Prostate gland (tissue), 2 donors: ENCODE measurements at regions not wholly inside any gene's neighbourhood (a gene's known extent, or its start where the extent isn't known, plus 50 kb on each side); places are given as distances from the start of the nearest gene placed in this dataset.

ENCODE experiments used
- DNase-seq: peaks from one replicate; pipeline ENCODE4 v3.0.0-alpha.2; 2019; ENCODE audit warnings: low spot score
- H3K27ac ChIP-seq, 2 donors: fragments of 200-600 bp; sonication (generic); 2 replicates each; pipeline ENCODE4 v1.5.1; 2017 to 2019
- H3K27me3 ChIP-seq: fragments of 200-600 bp; sonication (generic); replicated peaks from 2 replicates; pipeline ENCODE4 v1.5.1; 2019; ENCODE audit not compliant: insufficient read depth
- H3K36me3 ChIP-seq, 2 donors: fragments of 200-600 bp; sonication (generic); 1 replicate in 1 of 2; 2 replicates in 1 of 2; pipeline versions ENCODE4 v1.5.1 to v1.8.1; 2017 to 2019
- H3K4me1 ChIP-seq: fragments of 200-600 bp; sonication (generic); replicated peaks from 2 replicates; pipeline ENCODE4 v1.5.1; 2019
- H3K4me3 ChIP-seq, 2 donors: fragments of 200-600 bp; sonication (generic); 2 replicates each; pipeline ENCODE4 v1.5.1; 2017 to 2019
- H3K9me3 ChIP-seq: fragments of 200-600 bp; sonication (generic); 2 replicates; pipeline ENCODE4 v1.5.1; 2017
- POLR2A ChIP-seq: fragments of 450-650 bp; IDR thresholded peaks from one replicate; pipeline ENCODE4 v1.6.1; 2016; ENCODE audit warnings: antibody characterized with exemption, mild to moderate bottlenecking
- POLR2AphosphoS5 ChIP-seq: sonication (generic); formaldehyde crosslinking; IDR thresholded peaks from one replicate; pipeline ENCODE4 v1.6.1; 2017; ENCODE audit warnings: antibody characterized with exemption
- WGBS: methylation state at CpG from one replicate; pipeline ENCODE4 v1.1.5; 2018; 5-methylcytosine and 5-hydroxymethylcytosine counted together
- intact Hi-C: fragments of 100-400 bp; cut with DNase I; formaldehyde crosslinking; loops from one replicate; pipeline ENCODE4 v1.14.2; 2022
- TF ChIP-seq, protein P1 (sequence below), 4 experiments: fragments of 200-600 bp in 2 of 4; fragments of 450-650 bp in 2 of 4; sonication (generic) in 2 of 4; IDR thresholded peaks; 1 replicate in 3 of 4; 2 replicates in 1 of 4; pipeline ENCODE4 v1.5.1; 2016 to 2019; ENCODE audit warnings: antibody characterized with exemption in 4 of 4, mild to moderate bottlenecking in 2 of 4, moderate library complexity in 2 of 4

DNA sequence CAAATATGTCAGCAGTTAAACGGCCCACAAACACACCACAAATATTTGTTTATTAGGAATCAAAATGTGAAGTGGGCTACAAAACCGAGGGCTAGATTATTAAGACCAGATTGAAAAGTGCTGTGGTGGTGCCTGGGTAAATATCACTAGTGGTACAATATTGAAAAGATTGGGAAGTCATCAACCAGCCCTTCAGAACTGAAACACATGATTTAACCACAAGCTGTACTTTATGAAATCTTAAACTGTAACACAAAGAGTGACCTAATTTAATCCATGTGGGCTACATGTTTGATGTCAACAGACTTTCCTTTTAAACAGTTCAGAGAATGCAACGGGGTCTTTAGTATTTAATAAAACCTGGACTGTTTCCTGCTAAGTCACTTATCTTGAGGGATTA lies 182.3 kb downstream of the SPATA31D1 start:
- no peaks in the 10 kb centered on the region for H3K9me3 ChIP-seq
- H3K27me3 ChIP-seq: no peaks in the 10 kb centered on the region
- no peak overlapping the region for H3K4me3 ChIP-seq
- H3K27ac ChIP-seq: no peak overlapping the region
- WGBS: 45% methylated on average over 3 of the region's 3 CpGs
- no peak for TF ChIP-seq POLR2AphosphoS5
- TF ChIP-seq POLR2A: no peak
- DNase-seq: no peak
- H3K36me3 ChIP-seq: no peaks in the 10 kb centered on the region
- intact Hi-C loops: no loop called here
- H3K4me1 ChIP-seq: no peaks in the 10 kb centered on the region

DNA sequence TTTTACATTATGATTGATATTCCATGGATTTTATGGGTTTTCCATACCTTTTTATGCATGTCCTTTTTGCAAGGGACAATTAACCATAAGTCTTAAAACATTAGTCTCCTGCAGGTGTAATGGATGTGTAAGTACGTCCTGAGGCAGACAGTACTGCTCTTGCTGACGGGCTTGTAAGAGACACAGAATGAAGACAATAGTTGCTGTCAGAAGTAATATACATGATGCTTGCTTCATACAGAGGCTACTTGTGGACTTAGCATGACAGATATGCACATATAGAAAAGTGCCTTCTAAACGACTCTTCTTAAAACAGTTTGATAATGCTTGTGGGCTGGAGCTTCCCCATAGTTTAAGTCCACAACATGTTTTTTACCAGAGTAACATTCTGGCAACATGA lies 182.7 kb downstream of the SPATA31D1 start:
- no peaks in the 10 kb centered on the region for H3K36me3 ChIP-seq
- intact Hi-C loops: no loop called here
- no peak for TF ChIP-seq POLR2A
- no peak for TF ChIP-seq POLR2AphosphoS5
- TF ChIP-seq, protein P1, sequence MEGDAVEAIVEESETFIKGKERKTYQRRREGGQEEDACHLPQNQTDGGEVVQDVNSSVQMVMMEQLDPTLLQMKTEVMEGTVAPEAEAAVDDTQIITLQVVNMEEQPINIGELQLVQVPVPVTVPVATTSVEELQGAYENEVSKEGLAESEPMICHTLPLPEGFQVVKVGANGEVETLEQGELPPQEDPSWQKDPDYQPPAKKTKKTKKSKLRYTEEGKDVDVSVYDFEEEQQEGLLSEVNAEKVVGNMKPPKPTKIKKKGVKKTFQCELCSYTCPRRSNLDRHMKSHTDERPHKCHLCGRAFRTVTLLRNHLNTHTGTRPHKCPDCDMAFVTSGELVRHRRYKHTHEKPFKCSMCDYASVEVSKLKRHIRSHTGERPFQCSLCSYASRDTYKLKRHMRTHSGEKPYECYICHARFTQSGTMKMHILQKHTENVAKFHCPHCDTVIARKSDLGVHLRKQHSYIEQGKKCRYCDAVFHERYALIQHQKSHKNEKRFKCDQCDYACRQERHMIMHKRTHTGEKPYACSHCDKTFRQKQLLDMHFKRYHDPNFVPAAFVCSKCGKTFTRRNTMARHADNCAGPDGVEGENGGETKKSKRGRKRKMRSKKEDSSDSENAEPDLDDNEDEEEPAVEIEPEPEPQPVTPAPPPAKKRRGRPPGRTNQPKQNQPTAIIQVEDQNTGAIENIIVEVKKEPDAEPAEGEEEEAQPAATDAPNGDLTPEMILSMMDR (IDR thresholded peaks at IDR 0.05): no peak
- no peaks in the 10 kb centered on the region for H3K27me3 ChIP-seq
- no peak overlapping the region for H3K27ac ChIP-seq
- DNase-seq: no peak
- H3K4me1 ChIP-seq: no peaks in the 10 kb centered on the region
- no peaks in the 10 kb centered on the region for H3K9me3 ChIP-seq
- no peak overlapping the region for H3K4me3 ChIP-seq
- WGBS: 88% methylated on average over 3 of the region's 3 CpGs

DNA sequence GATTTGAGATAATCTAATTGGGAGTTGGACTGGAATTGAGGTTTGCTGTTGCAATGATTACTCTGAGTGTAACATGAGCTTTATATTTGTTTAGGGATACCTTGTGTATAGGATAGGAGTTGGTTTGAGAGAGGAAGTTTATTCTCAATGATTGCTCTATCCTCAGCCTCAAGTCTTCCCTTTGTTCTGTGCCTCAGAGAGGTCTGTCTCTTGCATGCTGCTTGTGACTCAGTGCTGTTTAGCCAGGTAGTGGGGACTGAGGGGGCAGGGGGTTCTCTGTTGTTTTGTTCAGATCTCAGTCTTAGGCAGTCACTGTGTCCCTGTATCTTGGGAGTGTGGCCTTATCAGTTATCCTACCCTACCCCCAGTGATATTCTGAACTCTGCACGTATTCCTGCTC lies 192.1 kb downstream of the SPATA31D1 start:
- H3K36me3 ChIP-seq: no peaks in the 10 kb centered on the region
- no peaks in the 10 kb centered on the region for H3K9me3 ChIP-seq
- H3K4me3 ChIP-seq: no peak overlapping the region
- no peak overlapping the region for H3K27ac ChIP-seq
- no peaks in the 10 kb centered on the region for H3K4me1 ChIP-seq
- H3K27me3 ChIP-seq: no peaks in the 10 kb centered on the region
- no peak for DNase-seq
- intact Hi-C loops: no loop called here
- 92% methylated on average over 1 of the region's 1 CpG for WGBS
- TF ChIP-seq POLR2AphosphoS5: no peak

DNA sequence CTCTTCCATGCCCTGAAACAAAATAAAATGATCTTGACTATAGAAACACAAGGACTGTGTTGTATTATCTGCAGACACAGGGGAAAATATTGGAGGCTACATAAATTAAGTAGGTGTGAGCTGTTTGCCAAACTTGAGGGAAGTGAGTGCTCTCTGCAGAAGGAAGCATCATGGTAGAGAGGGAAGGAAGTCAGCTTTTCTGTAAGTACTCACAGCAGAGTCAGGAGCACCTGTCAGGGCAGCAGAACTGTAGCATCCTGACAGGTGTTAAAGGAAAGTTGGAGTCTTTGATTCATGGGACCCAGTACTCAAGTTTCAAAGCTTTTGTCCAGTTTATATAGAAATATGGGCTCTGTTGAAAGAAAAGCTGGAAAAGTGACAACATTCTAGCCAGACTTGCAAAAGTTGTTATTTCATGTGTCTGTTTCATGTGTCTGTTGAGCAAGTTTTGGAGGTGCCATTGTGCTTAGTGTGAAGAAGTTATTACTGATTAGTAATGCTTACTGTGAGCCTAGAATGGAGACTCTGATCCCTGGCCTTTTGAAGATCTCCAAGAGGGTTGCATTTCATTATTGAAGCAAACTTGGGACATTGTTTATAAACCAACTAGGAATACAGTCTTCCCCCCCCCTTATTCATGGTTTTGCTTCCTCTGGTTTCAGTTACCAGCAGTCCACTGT lies 194.7 kb downstream of the SPATA31D1 start:
- H3K27me3 ChIP-seq: no peaks in the 10 kb centered on the region
- H3K4me1 ChIP-seq: no peaks in the 10 kb centered on the region
- no peak overlapping the region for H3K4me3 ChIP-seq
- H3K36me3 ChIP-seq: no peaks in the 10 kb centered on the region
- DNase-seq: no peak
- no peak overlapping the region for H3K27ac ChIP-seq
- intact Hi-C loops: no loop called here
- no peaks in the 10 kb centered on the region for H3K9me3 ChIP-seq
- TF ChIP-seq POLR2A (no peak), POLR2AphosphoS5 (no peak)
- TF ChIP-seq, protein P1 (IDR thresholded peaks at IDR 0.05): no peak

DNA sequence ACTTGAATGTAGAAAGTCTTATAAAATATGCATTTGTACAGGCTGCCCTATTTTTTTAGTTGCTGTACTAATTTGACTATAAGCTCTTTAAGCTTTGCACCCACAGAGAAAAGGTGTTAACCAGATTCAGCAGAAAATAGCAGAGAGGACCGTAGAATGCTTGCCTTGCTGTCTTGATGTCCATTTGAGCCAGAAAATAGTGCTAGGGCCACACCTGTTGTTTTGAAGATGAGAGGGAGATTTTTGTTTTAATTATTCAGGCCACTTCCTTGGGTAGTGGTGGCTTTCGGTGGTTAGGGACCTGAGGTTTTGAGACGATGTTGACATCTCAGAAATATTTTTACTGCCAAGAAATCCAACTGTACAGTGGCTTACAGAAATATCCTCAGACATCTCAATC lies 196.0 kb downstream of the SPATA31D1 start:
- Histone ChIP-seq H3K9me3 (no peaks in the 10 kb centered on the region), H3K4me1 (no peaks in the 10 kb centered on the region), H3K36me3 (no peaks in the 10 kb centered on the region), H3K27me3 (no peaks in the 10 kb centered on the region), H3K4me3 (no peak overlapping the region), H3K27ac (no peak overlapping the region)
- intact Hi-C loops: no loop called here
- no peak for DNase-seq
- TF ChIP-seq POLR2A (no peak), POLR2AphosphoS5 (no peak)
- TF ChIP-seq, protein P1 (IDR thresholded peaks at IDR 0.05): no peak
- 85% methylated on average over 3 of the region's 3 CpGs for WGBS

DNA sequence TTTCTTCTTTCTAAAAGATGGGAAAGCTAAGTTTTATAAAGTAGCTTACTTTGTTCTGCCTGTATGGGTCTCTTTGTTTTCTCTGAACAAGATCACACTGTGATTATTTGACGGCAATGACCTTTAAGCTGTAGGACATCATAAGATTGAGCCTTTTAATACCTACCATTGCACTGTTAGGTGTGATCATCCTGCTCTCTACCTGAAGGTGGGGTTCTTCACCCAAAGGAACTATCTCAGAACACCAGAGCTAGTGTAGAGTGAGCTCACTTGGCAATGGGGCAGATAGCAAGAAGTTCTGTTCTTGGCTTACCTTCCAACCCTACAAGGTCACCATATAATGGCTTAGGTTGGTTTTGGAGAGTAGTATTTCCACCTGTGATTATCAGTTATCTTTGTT lies 200.2 kb downstream of the SPATA31D1 start:
- no peak for TF ChIP-seq POLR2A
- TF ChIP-seq, protein P1 (IDR thresholded peaks at IDR 0.05): no peak
- TF ChIP-seq POLR2AphosphoS5: no peak
- intact Hi-C loops: no loop called here
- H3K4me3 ChIP-seq: no peak overlapping the region
- H3K9me3 ChIP-seq: no peaks in the 10 kb centered on the region
- no peaks in the 10 kb centered on the region for H3K36me3 ChIP-seq
- DNase-seq: no peak
- H3K27ac ChIP-seq: no peak overlapping the region
- H3K4me1 ChIP-seq: no peaks in the 10 kb centered on the region
- H3K27me3 ChIP-seq: no peaks in the 10 kb centered on the region
- 97% methylated on average over 1 of the region's 1 CpG for WGBS
